ENCODE measurements at regions not wholly inside any gene's neighbourhood (a gene's known extent, or its start where the extent isn't known, plus 50 kb on each side); places are given as distances from the start of the nearest gene placed in this dataset.
"Not testable (repeated sequence)": the region's sequence is repeated elsewhere in the genome, so short reads cannot be mapped to it uniquely, and the experiment has no call there.

GRCh38 chr12:76674669-76675315 is 89.1 kb upstream of the ZDHHC17 start:
- Histone ChIP-seq H3K36me3 (replicated peaks; ENCODE audit: insufficient read depth, low read depth) (no peaks in the 10 kb centered on the region), H3K9me2 (replicated peaks; ENCODE audit: insufficient read depth) (no peaks in the 10 kb centered on the region), H2AFZ (no peak overlapping the region), H3K4me2 (no peak overlapping the region), H3K4me3 (no peak overlapping the region), H3K9me3 (ENCODE audit: low read depth) (no peaks in the 10 kb centered on the region), H3K79me2 (no peaks in the 10 kb centered on the region), H4K20me1 (ENCODE audit: insufficient read depth, poor library complexity, severe bottlenecking) (no peaks in the 10 kb centered on the region), H3K27me3 (no peaks in the 10 kb centered on the region), H3K4me1 (ENCODE audit: insufficient read depth) (no peaks in the 10 kb centered on the region), H3K27ac (no peak overlapping the region)
- no peak for TF ChIP-seq CTCF (IDR thresholded peaks at IDR 0.05; ENCODE audit: poor library complexity)
- TF ChIP-seq EZH2phosphoT487 (IDR thresholded peaks at IDR 0.05; ENCODE audit: low read depth, severe bottlenecking, unreplicated experiment): no peak
- no peak for TF ChIP-seq EZH2 (IDR thresholded peaks at IDR 0.05; ENCODE audit: borderline replicate concordance)
- 92% methylated on average over 3 of the region's 3 CpGs for whole genome bisulfite sequencing (ENCODE audit: low lambda C conversion rate, missing lambda C conversion rate)
- DNase-seq (ENCODE audit: low spot score): no peak

GRCh38 chr12:76676261-76676660 is 87.7 kb upstream of the ZDHHC17 start:
- H3K9me2 ChIP-seq (replicated peaks; ENCODE audit: insufficient read depth); H3K27me3 ChIP-seq; H3K27ac ChIP-seq; DNase-seq (ENCODE audit: low spot score); H3K36me3 ChIP-seq (replicated peaks; ENCODE audit: insufficient read depth, low read depth); H3K9me3 ChIP-seq (ENCODE audit: low read depth); H3K4me2 ChIP-seq; H3K4me1 ChIP-seq (ENCODE audit: insufficient read depth); H4K20me1 ChIP-seq (ENCODE audit: insufficient read depth, poor library complexity, severe bottlenecking); H2AFZ ChIP-seq; H3K79me2 ChIP-seq; H3K4me3 ChIP-seq: not testable (repeated sequence)
- 99% methylated on average over 4 of the region's 4 CpGs for WGBS (ENCODE audit: low lambda C conversion rate, missing lambda C conversion rate)

GRCh38 chr12:76678992-76679391 is 84.9 kb upstream of the ZDHHC17 start:
- Histone ChIP-seq H2AFZ (no peak overlapping the region), H3K9me2 (replicated peaks; ENCODE audit: insufficient read depth) (no peaks in the 10 kb centered on the region), H4K20me1 (ENCODE audit: insufficient read depth, poor library complexity, severe bottlenecking) (no peaks in the 10 kb centered on the region), H3K4me1 (ENCODE audit: insufficient read depth) (peaks cover 7% of the 10 kb centered on the region), H3K4me2 (no peak overlapping the region), H3K79me2 (no peaks in the 10 kb centered on the region), H3K36me3 (replicated peaks; ENCODE audit: insufficient read depth, low read depth) (no peaks in the 10 kb centered on the region), H3K27ac (no peak overlapping the region), H3K27me3 (no peaks in the 10 kb centered on the region), H3K4me3 (no peak overlapping the region), H3K9me3 (ENCODE audit: low read depth) (no peaks in the 10 kb centered on the region)
- 93% methylated on average over 2 of the region's 2 CpGs for WGBS (ENCODE audit: low lambda C conversion rate, missing lambda C conversion rate)
- DNase-seq (ENCODE audit: low spot score): no peak
- TF ChIP-seq EZH2 (IDR thresholded peaks at IDR 0.05; ENCODE audit: borderline replicate concordance): no peak
- no peak for TF ChIP-seq EZH2phosphoT487 (IDR thresholded peaks at IDR 0.05; ENCODE audit: low read depth, severe bottlenecking, unreplicated experiment)
- no peak for TF ChIP-seq CTCF (IDR thresholded peaks at IDR 0.05; ENCODE audit: poor library complexity)

GRCh38 chr12:76679778-76680177 is 84.1 kb upstream of the ZDHHC17 start:
- Histone ChIP-seq H3K9me3 (ENCODE audit: low read depth) (no peaks in the 10 kb centered on the region), H2AFZ (no peak overlapping the region), H3K4me1 (ENCODE audit: insufficient read depth) (peaks cover 7% of the 10 kb centered on the region), H3K27me3 (no peaks in the 10 kb centered on the region), H3K9me2 (replicated peaks; ENCODE audit: insufficient read depth) (no peaks in the 10 kb centered on the region), H3K4me2 (no peak overlapping the region), H4K20me1 (ENCODE audit: insufficient read depth, poor library complexity, severe bottlenecking) (no peaks in the 10 kb centered on the region), H3K79me2 (no peaks in the 10 kb centered on the region), H3K4me3 (no peak overlapping the region), H3K36me3 (replicated peaks; ENCODE audit: insufficient read depth, low read depth) (no peaks in the 10 kb centered on the region), H3K27ac (no peak overlapping the region)
- no peak for DNase-seq (ENCODE audit: low spot score)
- WGBS (ENCODE audit: low lambda C conversion rate, missing lambda C conversion rate): 77% methylated on average over 1 of the region's 1 CpG
- TF ChIP-seq EZH2 (IDR thresholded peaks at IDR 0.05; ENCODE audit: borderline replicate concordance): no peak
- TF ChIP-seq CTCF (IDR thresholded peaks at IDR 0.05; ENCODE audit: poor library complexity): no peak
- TF ChIP-seq EZH2phosphoT487 (IDR thresholded peaks at IDR 0.05; ENCODE audit: low read depth, severe bottlenecking, unreplicated experiment): no peak
